ENCODE measurements at regions not wholly inside any gene's neighbourhood (a gene's known extent, or its start where the extent isn't known, plus 50 kb on each side); places are given as distances from the start of the nearest gene placed in this dataset.
"Not testable (repeated sequence)": the region's sequence is repeated elsewhere in the genome, so short reads cannot be mapped to it uniquely, and the experiment has no call there.

DNA sequence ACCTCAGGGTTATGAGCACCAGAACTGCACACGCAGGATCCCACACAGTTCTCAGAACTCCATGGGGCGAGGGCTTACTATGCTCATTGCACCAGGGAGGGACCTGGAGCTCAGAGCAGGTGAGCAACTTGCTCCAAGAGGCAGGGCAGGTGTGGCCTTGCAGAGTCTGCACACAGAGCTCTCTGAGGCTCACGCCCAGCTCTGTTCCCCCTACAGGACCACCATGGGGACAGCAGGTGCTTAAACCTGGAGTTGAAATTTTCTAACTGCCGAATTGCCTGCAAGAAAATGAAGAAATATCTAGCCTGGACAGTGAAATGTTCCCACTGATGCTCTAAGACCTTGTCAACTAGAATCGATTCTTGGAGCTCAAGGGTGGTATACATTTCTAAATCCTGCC, 49.9 kb upstream of the MSMB start:
- H3K4me3 ChIP-seq, H3K27ac ChIP-seq: not testable (repeated sequence)
- peak; percentile 16 for DNase-seq (ENCODE audit: low spot score)

DNA sequence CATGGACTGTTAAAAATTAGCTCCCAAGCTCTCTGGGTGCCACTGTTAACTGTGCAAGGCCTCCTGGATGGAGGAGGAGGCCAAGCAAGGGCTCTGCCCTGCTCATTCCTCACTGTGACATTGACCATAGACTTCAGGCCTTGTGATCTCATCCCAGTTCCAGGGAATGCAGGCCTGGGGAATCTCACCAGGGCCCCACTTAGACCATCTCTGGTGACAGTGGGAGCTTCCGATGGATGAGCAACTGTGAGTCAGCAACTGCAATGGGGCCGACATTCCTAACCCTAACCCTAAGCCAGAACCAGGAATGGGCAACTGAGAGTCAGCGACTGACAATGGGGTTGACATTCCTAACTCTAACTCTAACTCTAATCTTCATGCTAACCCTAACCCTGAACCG, 50.4 kb upstream of the MSMB start:
- TF ChIP-seq, protein P1, sequence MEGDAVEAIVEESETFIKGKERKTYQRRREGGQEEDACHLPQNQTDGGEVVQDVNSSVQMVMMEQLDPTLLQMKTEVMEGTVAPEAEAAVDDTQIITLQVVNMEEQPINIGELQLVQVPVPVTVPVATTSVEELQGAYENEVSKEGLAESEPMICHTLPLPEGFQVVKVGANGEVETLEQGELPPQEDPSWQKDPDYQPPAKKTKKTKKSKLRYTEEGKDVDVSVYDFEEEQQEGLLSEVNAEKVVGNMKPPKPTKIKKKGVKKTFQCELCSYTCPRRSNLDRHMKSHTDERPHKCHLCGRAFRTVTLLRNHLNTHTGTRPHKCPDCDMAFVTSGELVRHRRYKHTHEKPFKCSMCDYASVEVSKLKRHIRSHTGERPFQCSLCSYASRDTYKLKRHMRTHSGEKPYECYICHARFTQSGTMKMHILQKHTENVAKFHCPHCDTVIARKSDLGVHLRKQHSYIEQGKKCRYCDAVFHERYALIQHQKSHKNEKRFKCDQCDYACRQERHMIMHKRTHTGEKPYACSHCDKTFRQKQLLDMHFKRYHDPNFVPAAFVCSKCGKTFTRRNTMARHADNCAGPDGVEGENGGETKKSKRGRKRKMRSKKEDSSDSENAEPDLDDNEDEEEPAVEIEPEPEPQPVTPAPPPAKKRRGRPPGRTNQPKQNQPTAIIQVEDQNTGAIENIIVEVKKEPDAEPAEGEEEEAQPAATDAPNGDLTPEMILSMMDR (IDR thresholded peaks at IDR 0.05) = no peak
- Histone ChIP-seq H3K27ac (no peak overlapping the region), H3K4me3 (no peak overlapping the region)
- peak; percentile 46 for DNase-seq (ENCODE audit: low spot score)

DNA sequence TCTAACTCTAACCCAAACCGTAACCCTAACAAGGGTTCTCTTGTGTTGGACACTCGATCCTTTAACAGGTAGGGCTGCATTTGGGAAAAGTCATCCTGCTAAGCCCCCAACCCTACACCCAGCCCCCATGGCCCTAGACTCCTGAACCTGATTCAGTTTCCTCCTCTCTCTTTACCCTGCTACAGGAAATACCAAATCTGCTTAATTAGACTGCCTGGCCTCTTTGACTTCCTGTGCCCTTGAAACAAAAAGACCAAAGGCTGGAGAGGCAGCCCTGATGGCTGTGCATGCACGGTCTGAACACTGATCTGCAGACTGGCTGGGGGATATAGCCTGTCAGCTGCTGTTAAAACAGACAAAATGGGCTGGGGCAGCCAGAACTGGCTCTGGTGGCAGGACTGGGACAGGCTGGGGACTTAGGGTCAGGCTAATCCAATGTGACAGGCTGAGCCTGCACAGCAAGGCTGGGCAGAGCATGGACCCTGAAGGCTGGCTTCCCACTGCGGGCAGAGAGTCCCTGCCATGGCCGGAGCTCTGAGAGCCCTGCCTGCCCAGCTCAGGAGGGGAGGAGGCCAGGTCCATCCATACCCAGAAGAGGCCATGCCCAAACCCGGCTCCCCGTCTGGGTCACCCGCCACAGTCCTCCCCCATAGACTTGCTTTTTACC, 51.0 kb upstream of the MSMB start:
- TF ChIP-seq, protein P1 (IDR thresholded peaks at IDR 0.05) = no peak
- DNase-seq (ENCODE audit: low spot score) = peak; percentile 59
- H3K27ac ChIP-seq = no peak overlapping the region
- H3K4me3 ChIP-seq = no peak overlapping the region

DNA sequence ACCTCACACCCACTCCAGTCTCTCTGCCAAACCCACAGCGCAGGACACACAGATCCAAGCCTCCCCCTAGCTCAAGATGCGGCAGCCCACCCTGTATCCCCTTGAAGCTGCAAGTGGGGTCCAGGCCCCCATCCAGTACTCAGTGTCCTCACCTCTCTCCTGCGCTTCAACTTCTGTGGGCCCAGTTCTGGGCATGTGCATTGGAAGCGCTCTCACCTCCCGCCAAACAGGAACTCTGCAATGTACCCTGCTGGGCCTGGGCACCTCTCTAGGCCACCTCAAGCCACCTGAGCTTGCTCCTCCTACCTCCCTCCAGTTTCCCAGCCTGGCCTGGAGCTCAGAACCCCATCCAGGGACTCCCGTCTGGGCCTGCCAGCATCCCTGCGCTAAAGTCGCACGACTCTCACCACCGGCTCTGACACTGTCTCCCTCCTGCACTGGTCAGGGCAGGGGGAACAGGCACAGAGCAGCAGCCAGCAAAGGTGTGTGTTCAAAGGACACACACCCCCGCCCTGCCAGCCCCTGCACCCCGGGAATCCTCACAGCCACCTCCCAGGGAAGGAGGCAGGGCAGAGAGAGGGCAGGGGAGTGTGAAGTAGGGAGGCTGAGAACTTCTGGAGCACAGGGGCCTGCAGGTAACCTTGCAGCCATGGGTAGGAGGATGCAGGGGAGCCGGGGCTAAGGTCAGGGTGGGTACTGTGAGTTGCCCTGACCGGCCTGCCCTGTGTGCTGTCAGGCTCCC, 51.7 kb upstream of the MSMB start:
- peak; percentile 63 for DNase-seq (ENCODE audit: low spot score)
- Histone ChIP-seq H3K4me3 (no peak overlapping the region), H3K27ac (no peak overlapping the region)
- TF ChIP-seq, protein P1 (IDR thresholded peaks at IDR 0.05) = no peak

DNA sequence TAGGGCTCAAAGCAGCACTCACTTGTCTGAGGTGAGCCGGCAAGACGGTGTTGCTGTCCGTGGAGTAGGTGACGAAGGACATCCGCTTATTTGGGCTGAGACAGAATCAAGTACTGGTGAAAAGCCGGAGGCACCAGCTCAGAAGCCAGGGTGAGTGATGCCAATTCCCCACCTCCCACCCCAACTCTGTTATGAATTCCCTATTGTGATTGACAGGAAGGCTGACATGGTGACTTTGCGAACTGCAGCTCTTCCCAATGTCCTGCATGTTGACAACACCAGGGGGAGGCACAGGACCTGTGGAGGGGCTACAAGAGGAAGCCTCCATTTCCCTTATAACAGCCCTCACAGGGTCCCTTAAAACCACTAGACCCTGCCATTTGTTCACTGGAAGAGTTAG, 52.3 kb upstream of the MSMB start:
- H3K27ac ChIP-seq = no peak overlapping the region
- TF ChIP-seq, protein P1 (IDR thresholded peaks at IDR 0.05) = no peak
- H3K4me3 ChIP-seq = no peak overlapping the region
- peak; percentile 24 for DNase-seq (ENCODE audit: low spot score)

DNA sequence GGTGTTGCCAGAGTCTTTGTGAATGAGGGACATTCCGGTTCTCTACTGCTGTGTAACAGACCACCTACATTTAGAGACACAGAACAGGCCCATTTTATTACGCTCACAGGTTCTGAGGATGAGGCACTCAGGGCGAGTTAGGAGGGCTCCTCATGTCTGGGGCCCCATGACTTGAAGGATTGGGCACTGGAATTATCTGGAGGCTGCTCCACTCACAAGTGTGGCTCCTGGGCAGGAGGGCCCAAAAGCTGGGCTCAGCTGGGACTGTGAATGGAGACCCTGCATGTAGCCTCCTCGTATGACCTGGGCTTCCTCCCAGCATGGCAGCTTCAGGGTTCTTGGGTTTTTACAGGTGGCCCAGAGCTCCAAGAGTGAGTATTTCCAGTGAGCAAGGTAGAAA, 52.9 kb upstream of the MSMB start:
- peak; percentile 35 for DNase-seq (ENCODE audit: low spot score)
- not testable (repeated sequence) for H3K27ac ChIP-seq, H3K4me3 ChIP-seq

DNA sequence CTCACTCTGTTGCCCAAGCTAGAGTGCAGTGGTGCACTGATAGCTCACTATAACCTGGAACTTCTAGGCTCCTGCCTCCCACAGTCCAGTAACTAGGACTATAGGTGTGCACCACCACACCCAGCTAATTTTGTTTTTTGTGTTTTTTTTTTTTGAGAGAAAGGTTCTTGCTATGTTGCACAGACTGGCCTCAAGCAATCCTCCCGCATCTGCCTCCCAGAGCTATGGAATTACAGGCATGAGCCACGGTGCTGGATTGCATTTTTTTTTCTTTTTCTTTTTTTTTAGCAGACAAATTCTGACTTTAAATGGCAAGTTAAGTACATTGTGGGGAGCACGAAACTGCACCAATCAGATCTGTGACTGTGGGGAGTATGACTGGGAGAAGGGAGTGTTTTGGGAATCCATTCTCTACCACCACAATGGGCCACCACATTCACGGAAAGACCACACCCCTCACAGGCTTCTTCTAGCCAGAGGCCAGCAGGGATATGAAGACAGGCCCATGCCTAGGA, 58.1 kb upstream of the MSMB start:
- Histone ChIP-seq H3K4me3 (no peak overlapping the region), H3K27ac (no peak overlapping the region)
- peak; percentile 4 for DNase-seq (ENCODE audit: low spot score)
- TF ChIP-seq, protein P1 (IDR thresholded peaks at IDR 0.05) = no peak

DNA sequence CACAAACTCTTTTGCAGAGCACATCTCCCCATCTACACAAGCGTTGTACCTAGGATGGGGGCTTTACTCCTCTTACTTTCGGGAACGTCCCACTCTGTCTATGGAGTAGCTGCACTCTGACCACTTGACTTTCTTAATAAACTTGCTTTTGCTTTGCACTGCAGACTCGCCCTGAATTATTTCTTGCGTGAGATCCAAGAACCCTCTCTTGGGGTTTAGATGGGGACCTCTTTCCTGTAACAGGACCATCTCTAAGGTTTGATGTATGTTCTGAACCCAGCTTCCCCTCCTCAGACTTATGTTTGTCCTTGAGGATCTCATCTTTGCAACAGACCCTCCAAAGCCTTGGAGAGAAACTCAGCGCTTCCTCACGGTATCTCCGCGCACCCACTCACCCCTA, 59.3 kb upstream of the MSMB start:
- DNase-seq (ENCODE audit: low spot score); H3K27ac ChIP-seq: not testable (repeated sequence)
- H3K4me3 ChIP-seq = peak overlapping the region; percentile 72

DNA sequence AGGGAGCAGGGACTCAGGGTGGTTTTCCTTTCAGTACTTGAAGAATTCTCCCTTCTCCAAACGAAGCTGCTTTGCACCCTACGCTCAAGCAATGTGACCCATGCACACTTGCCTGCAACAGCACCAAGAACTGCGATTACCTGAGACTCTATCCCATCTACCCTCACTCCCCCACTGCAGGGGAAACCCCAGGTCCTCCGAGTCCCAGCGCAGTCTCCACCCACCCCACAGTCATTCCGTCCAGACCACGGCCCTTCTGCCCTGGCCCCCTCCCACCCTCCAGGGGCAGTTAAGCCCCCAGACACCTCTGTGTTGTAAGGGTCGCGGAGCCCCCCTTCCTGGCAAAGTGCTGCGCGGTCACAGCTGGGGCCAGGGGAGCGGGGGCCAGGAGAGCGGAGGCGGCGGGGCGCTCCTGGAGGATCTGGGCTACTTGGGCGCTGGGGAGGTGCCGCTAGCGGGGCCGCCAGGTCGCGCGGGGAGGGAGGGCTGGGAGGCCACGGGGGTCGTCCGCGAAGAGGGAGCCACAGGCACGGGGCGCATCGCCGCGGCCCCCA, 59.9 kb upstream of the MSMB start:
- peak overlapping the region; percentile 72 for H3K4me3 ChIP-seq
- not testable (repeated sequence) for H3K27ac ChIP-seq; DNase-seq (ENCODE audit: low spot score)
